Heart left ventricle (tissue), 13 donors: ENCODE measurements at regions not wholly inside any gene's neighbourhood (a gene's known extent, or its start where the extent isn't known, plus 50 kb on each side); places are given as distances from the start of the nearest gene placed in this dataset.

Experiments
- POLR2A ChIP-seq, 2 donors: fragments of 450-650 bp; IDR thresholded peaks; one replicate each; pipeline ENCODE4 v1.6.1; 2017; ENCODE audit warnings: antibody characterized with exemption in 2 of 2, mild to moderate bottlenecking in 2 of 2, moderate library complexity in 2 of 2
- TF ChIP-seq, protein P1 (sequence below), 12 donors: fragments of 200-600 bp; sonication (generic) in 4 of 12; IDR thresholded peaks; one replicate each; pipeline versions ENCODE4 v1.5.0 to v1.8.0; 2018 to 2022; ENCODE audit warnings: antibody characterized with exemption in 12 of 12, mild to moderate bottlenecking in 5 of 12
- donor health status: ischemic (EF 13 %, LVEDD 7.1; RV severe dilation, severe dysfunction).
- donor health status: DM: no; HTN: yes; CAD: no.
- donor health status: DM: no; HTN: no; CAD: no.
- donor health status: ischemic (EF 25% LVEDD 6.9; RV normal size, moderate dysfunction).
- donor health status: ischemic (EF 25% LVEDD 5.7; RV mildly dilated, moderate dysfunction).
- donor health status: ischemic (EF 35%, LVEDD 5.7; RV mildly dilated, moderate dysfunction).
- donor health status: nonischemic (EF 11% LVEDD 7.7; RV severe dilation, severe dysfunction).
- donor health status: DM: yes; HTN: yes; CAD: no.
- donor health status: PGD.
- donor health status: ischemic (EF 29% LVEDD 5.4; RV normal size, mild dysfunction).
- donor health status: nonischemic (EF 23%, LVEDD 6.1; RV moderate dilation, normal function).

- TF ChIP-seq, protein P1, sequence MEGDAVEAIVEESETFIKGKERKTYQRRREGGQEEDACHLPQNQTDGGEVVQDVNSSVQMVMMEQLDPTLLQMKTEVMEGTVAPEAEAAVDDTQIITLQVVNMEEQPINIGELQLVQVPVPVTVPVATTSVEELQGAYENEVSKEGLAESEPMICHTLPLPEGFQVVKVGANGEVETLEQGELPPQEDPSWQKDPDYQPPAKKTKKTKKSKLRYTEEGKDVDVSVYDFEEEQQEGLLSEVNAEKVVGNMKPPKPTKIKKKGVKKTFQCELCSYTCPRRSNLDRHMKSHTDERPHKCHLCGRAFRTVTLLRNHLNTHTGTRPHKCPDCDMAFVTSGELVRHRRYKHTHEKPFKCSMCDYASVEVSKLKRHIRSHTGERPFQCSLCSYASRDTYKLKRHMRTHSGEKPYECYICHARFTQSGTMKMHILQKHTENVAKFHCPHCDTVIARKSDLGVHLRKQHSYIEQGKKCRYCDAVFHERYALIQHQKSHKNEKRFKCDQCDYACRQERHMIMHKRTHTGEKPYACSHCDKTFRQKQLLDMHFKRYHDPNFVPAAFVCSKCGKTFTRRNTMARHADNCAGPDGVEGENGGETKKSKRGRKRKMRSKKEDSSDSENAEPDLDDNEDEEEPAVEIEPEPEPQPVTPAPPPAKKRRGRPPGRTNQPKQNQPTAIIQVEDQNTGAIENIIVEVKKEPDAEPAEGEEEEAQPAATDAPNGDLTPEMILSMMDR (IDR thresholded peaks at IDR 0.05) = no peak
- TF ChIP-seq POLR2A (IDR thresholded peaks at IDR 0.05) = no peak
Observed at GRCh38 chr4:138535316-138535715, 293.2 kb upstream of the SLC7A11 start.
